A673 (cell line): ENCODE measurements at regions not wholly inside any gene's neighbourhood (a gene's known extent, or its start where the extent isn't known, plus 50 kb on each side); places are given as distances from the start of the nearest gene placed in this dataset.
"Not testable (repeated sequence)": the region's sequence is repeated elsewhere in the genome, so short reads cannot be mapped to it uniquely, and the experiment has no call there.

Experiments used
- BruUV-seq: library from RNA; stranded (reverse); fragments of 400-500 nt; replicated peaks from 2 replicates; lab custom pipeline; 2021; lab: Mats Ljungman, UMichigan
- CTCF ChIA-PET: fragments of 300-600 bp; sonication (Branson Sonifier 250); formaldehyde crosslinking; loops from one replicate; lab custom pipeline; 2022; ENCODE audit warnings: antibody characterized with exemption; lab: Charles Lee
- POLR2A ChIA-PET: fragments of 300-600 bp; sonication (Branson Sonifier 250); formaldehyde crosslinking; loops from one replicate; lab custom pipeline; 2022; ENCODE audit warnings: antibody characterized with exemption; ENCODE audit not compliant: low non-redundant PET; lab: Charles Lee
- DNase-seq: peaks from one replicate; pipeline ENCODE4 v3.0.0-alpha.2; 2015; ENCODE audit warnings: low spot score
- H3K27ac ChIP-seq: fragments of 200-600 bp; sonication (generic); 2 replicates; pipeline ENCODE4 v1.5.1; 2016; ENCODE audit warnings: mixed run types, low read depth, mild to moderate bottlenecking, mixed read lengths, antibody characterized with exemption, low read length; ENCODE audit not compliant: poor library complexity, severe bottlenecking
- H3K27me3 ChIP-seq: fragments of 200-600 bp; sonication (generic); replicated peaks from 2 replicates; pipeline ENCODE4 v1.6.1; 2017; ENCODE audit warnings: mixed run types, low read depth, mild to moderate bottlenecking, mixed read lengths, antibody characterized with exemption, low read length; ENCODE audit not compliant: insufficient read depth, poor library complexity
- H3K36me3 ChIP-seq: fragments of 200-600 bp; sonication (generic); 2 replicates; pipeline ENCODE4 v1.6.1; 2016; ENCODE audit warnings: mixed run types, mild to moderate bottlenecking, mixed read lengths, antibody characterized with exemption, low read length; ENCODE audit not compliant: insufficient read depth, poor library complexity, severe bottlenecking
- H3K4me1 ChIP-seq: fragments of 200-600 bp; sonication (generic); 2 replicates; pipeline ENCODE4 v1.6.1; 2017; ENCODE audit warnings: mixed run types, mild to moderate bottlenecking, mixed read lengths, antibody characterized with exemption, low read length; ENCODE audit not compliant: insufficient read depth, poor library complexity, severe bottlenecking
- H3K4me3 ChIP-seq: fragments of 200-600 bp; sonication (generic); 2 replicates; pipeline ENCODE4 v1.5.1; 2016; ENCODE audit warnings: low read depth, mixed run types, mild to moderate bottlenecking, mixed read lengths, low read length; ENCODE audit not compliant: poor library complexity, severe bottlenecking
- H3K9me3 ChIP-seq: fragments of 200-600 bp; sonication (generic); 2 replicates; pipeline ENCODE4 v1.6.1; 2016; ENCODE audit warnings: mixed run types, low read depth, mild to moderate bottlenecking, mixed read lengths, antibody characterized with exemption, low read length; ENCODE audit not compliant: poor library complexity, severe bottlenecking
- CTCF ChIP-seq: fragments of 300-800, 200-600 bp; sonication (generic); conservative IDR thresholded peaks from 2 replicates; pipeline ENCODE4 v1.5.1; 2017; ENCODE audit warnings: low read depth, mild to moderate bottlenecking, antibody characterized with exemption, low read length, moderate library complexity, mixed read lengths
- EZH2 ChIP-seq: fragments of 200-600 bp; sonication (generic); IDR thresholded peaks from 2 replicates; pipeline ENCODE4 v1.6.1; 2017; ENCODE audit warnings: borderline replicate concordance, low read depth, mild to moderate bottlenecking, mixed read lengths, antibody characterized with exemption, low read length; ENCODE audit not compliant: poor library complexity, severe bottlenecking
- intact Hi-C: fragments of 100-400 bp; cut with micrococcal nuclease; formaldehyde crosslinking; loops from one replicate; pipeline ENCODE4 v1.10.0; 2022; ENCODE audit not compliant: unreplicated experiment

- TF ChIP-seq EZH2 = no peak
- no peak for TF ChIP-seq CTCF
- no peak for DNase-seq
- H3K9me3 ChIP-seq = no peaks in the 10 kb centered on the region
- no peak overlapping the region for H3K27ac ChIP-seq
- no peaks in the 10 kb centered on the region for H3K36me3 ChIP-seq
- BruUV-seq = no TSS peak
- intact Hi-C loops = no loop called here
- H3K27me3 ChIP-seq = no peaks in the 10 kb centered on the region
- peaks cover 15% of the 10 kb centered on the region for H3K4me1 ChIP-seq
- CTCF ChIA-PET = no interaction called here
- H3K4me3 ChIP-seq = no peak overlapping the region
- POLR2A ChIA-PET = no interaction called here
These were observed 82.8 kb downstream of the EBLN2 start for GRCh38 chr3:73144276-73144675.

- no peaks in the 10 kb centered on the region for H3K36me3 ChIP-seq
- no peaks in the 10 kb centered on the region for H3K27me3 ChIP-seq
- no peak for DNase-seq
- intact Hi-C loops = no loop called here
- TF ChIP-seq CTCF = no peak
- BruUV-seq = no TSS peak
- ChIA-PET POLR2A (interaction anchor here (0.5 kb wide), 1 partner anchor 249 kb away, joined by 3 read pairs; no protein-coding TSS in a partner anchor), CTCF (no interaction called here)
- H3K4me1 ChIP-seq = peaks cover 15% of the 10 kb centered on the region
- H3K9me3 ChIP-seq = no peaks in the 10 kb centered on the region
- no peak overlapping the region for H3K4me3 ChIP-seq
- no peak overlapping the region for H3K27ac ChIP-seq
These were observed 83.4 kb downstream of the EBLN2 start for GRCh38 chr3:73144828-73145227.

GRCh38 chr3:73147479-73147878 is 86.0 kb downstream of the EBLN2 start:
- DNase-seq, CTCF ChIA-PET, H3K27ac ChIP-seq: not testable (repeated sequence)

GRCh38 chr3:73148206-73148605 is 86.7 kb downstream of the EBLN2 start:
- Histone ChIP-seq H3K9me3 (no peaks in the 10 kb centered on the region), H3K36me3 (no peaks in the 10 kb centered on the region), H3K4me3 (no peak overlapping the region), H3K27ac (no peak overlapping the region), H3K4me1 (peaks cover 14% of the 10 kb centered on the region), H3K27me3 (no peaks in the 10 kb centered on the region)
- DNase-seq = no peak
- intact Hi-C loops = no loop called here
- no TSS peak for BruUV-seq
- no peak for TF ChIP-seq EZH2
- TF ChIP-seq CTCF = no peak
- ChIA-PET CTCF (no interaction called here), POLR2A (no interaction called here)

More at GRCh38 chr3:73147479-73147878, 86.0 kb downstream of the EBLN2 start:
- H3K4me3 ChIP-seq, H3K27me3 ChIP-seq, BruUV-seq, H3K9me3 ChIP-seq, intact Hi-C loops, POLR2A ChIA-PET, H3K36me3 ChIP-seq: not testable (repeated sequence)
- peaks cover 15% of the 10 kb centered on the region for H3K4me1 ChIP-seq
